HG02938 (cell line): ENCODE measurements at regions not wholly inside any gene's neighbourhood (a gene's known extent, or its start where the extent isn't known, plus 50 kb on each side); places are given as distances from the start of the nearest gene placed in this dataset.
"Not testable (repeated sequence)": the region's sequence is repeated elsewhere in the genome, so short reads cannot be mapped to it uniquely, and the experiment has no call there.

ENCODE experiments used
- ATAC-seq: cut with Tn5 transposase; IDR thresholded peaks from one replicate; pipeline ENCODE4 v1.9.1; 2021; ENCODE audit warnings: mild to moderate bottlenecking, moderate library complexity; ENCODE audit not compliant: unreplicated experiment

DNA sequence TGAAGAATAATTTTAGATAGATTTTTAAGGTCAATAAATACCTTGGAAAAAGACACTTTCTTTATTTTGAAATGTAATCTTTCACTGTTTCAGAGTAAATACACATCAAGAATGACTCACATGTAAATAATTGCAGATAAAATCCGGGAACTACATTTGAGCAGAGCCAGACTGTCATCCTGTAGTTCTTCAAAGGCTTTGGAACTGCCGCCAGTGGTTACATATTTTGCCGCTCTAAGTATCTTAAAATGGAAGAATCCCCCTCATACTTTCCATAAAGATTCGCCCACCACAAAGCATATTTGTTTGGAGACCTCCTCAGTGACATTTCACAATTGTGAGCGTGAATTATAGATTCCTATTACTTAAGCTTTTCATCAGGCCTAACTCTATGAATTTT lies 607.8 kb upstream of the ZFP42 start:
- ATAC-seq = no peak

DNA sequence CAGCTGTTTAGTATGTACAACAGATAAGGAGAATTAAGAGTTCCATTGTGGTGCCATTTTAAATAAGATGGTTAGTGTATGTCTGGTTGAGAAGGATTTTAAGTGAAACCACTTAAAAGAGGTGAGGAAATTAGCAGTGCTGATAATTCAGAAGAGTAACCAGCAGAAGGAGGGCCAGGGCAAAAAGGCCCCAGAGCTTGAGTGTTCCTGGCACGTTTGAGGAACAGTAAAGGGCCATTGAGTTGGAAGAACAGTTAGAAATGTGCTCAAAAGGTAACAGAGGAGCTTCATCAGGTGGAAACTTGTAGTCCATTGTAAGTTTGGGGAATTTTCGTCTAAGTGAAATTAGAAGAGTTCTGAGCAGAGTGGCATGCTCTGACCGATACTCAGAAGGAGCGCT lies 606.2 kb upstream of the ZFP42 start:
- no peak for ATAC-seq

DNA sequence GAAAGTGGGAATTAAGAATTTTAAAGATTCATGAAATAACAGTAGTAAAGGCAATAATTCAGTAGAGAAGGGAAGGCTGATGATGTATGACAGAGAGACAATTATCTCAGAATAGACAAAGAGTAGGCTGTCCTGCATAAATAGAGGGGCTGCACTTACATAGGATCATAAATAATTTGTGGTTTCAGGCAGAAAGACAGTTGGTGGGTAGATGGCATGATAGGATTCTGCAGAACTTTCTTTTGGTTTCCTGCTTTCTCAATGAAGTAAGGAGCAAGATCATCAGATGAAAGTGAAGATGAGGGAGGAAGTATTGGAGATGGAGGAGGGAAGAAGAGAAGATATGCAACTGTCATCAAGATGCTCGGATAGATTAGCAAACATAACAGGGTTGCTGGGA lies 604.9 kb upstream of the ZFP42 start:
- no peak for ATAC-seq

DNA sequence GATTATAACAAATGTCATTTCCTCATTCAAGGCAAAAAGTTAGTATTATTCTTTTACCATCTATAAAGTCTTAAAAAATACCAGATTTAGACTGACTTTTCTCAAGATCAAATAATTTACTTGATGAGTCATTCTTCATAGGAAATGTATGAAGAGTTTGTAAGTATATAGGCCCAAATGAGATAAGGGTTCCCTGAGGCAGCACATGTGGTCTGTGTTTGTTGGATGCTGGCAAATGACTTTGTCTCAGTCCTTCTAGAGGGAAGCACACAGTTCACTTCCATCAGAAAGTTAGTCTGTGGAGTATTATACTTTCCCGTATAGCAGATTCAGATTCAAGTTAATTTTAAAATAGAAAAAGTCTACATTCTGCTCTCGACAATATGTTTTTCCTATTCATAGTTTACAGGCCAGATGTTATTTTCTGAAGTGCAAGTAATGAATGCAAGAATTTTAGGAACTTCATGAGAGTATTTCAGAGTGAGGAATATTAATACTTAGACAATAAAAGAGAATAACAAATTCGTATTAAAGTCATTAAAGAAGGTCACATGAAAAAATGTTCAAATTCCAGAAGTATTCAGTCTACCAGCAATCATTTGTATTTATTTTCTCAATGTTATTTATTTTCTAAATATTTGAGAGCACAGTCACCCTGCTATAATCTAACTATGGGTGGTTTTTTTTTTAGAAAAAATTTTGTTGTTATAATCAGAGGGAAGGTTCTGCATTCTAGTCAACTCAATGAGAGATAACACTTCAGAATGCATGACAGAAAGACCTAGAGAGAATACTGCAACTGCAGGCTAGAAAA lies 601.8 kb upstream of the ZFP42 start:
- no peak for ATAC-seq

DNA sequence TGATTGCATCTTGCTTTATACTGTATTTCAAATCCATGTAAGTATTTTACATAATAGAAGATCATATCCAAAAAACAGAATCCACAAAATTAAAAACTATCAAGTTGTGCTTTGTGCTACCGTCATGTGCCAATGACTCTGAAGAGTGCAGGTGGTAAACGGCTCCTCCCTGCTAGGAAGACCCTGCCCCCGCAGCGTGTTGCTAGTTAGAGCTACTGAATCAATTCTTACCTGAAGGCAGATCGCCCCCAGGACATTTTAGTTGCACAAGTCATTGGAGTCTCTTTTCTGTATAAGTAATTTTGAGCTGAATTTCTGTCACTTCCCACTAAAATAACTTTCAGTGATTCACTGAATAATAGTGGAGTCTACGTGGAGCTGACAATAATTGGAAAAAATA lies 599.5 kb upstream of the ZFP42 start:
- no peak for ATAC-seq

DNA sequence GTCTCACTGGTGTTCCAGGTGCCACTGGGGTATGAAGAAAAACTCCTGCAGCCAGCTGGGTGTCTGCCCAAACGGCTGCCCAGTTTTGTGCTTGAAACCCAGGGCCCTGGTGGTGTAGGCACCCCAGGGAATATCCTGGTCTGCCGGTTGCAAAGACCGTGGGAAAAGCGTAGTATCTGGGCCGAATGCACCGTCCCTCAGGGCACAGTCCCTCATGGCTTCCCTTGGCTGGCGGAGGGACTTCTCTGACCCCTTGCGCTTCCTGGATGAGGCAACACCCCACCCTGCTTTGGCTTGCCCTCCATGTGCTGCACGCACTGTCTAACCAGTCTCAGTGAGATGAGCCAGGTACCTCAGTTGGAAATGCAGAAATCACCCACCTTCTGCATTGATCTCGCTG lies 587.1 kb upstream of the ZFP42 start:
- ATAC-seq = not testable (repeated sequence)

DNA sequence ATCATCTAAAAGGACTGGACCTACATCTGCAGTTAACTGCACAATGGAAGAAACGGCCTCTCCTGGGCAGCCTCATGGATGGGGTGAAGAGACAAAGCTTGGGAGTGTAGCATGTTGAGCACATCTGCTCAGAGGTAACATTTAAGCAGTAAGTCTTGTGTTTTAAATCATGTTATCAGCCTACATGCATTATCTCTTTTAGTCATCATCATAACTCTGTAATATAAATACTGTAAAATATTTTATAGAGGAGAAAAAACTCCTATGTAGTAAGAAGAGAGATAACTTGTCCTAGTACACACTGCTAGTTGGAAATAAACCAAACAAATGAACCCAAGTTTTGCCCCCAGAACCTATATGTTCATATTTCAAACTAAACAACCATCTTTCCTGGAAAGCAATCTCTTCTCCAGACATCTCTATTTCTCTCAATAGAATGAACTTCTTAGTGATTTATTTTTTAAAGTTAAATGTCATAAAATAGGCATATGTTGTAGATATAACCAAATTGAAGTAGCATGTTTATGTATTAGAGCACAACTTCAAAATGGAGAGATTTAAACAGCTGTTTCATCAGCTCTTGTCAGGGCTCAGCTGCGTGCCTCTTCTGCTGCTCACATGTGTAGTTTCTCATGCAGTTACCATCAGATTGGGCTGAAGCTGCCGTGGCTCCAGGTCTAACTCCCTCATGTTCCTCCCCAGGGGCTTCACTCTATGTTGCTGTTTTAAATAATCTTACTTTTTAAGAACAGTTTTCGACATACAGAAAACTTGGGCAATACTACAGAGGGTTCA lies 581.8 kb upstream of the ZFP42 start:
- ATAC-seq = no peak

DNA sequence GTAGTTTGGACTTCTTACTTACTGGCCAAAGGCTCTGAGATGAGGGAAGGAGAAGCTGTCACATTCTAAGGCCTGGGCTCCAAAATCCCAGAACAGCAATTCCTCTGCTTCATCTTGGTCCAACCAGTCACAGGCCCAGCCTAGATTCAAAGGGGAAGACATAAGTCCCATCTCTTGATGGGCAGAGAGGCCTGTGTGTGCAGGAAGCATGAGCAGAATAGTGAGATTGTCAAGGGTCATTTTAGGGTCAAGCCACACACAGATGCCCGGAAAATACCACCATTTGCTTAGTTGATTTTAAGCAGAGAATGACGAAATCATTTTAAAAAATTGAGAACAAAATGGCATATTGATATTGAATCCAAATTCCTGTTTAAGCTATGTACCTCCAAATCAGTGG lies 580.9 kb upstream of the ZFP42 start:
- ATAC-seq = no peak

DNA sequence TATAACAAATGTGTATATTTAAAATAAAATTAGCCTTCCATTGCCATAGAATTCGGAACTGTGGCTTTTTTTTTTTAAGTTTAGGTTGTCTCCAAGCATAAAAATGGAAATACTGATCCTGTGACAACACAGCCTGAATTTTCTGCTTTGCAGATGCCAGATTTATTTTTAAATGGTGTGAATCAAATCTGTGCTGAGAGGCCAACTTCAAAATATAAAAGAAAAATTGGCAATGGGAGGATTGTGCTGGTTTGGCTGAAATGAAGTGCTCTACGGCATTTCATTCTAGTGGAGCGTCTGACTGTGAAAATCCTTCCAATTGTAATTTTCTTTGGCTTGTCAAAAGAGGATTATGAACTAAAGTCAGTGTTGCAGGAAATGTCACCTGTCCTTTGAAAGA lies 580.3 kb upstream of the ZFP42 start:
- ATAC-seq = no peak

DNA sequence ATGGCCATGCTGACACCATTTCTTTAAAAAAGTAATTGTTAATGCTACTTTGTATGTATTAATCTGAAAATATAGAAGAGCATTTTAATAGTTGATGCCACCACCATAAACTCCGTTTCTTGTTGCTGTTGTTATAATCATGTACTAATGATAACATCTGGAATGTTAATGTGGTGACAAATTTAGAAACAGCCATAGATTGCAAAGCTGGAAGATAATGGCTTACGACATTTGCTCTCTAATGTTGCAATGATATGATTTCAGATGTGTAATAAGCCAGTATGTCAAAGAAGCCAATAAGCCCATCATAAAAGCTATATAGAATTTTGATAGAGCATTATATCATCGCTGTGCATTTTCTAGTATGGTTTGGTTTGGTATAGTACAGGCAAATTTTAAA lies 579.4 kb upstream of the ZFP42 start:
- no peak for ATAC-seq

DNA sequence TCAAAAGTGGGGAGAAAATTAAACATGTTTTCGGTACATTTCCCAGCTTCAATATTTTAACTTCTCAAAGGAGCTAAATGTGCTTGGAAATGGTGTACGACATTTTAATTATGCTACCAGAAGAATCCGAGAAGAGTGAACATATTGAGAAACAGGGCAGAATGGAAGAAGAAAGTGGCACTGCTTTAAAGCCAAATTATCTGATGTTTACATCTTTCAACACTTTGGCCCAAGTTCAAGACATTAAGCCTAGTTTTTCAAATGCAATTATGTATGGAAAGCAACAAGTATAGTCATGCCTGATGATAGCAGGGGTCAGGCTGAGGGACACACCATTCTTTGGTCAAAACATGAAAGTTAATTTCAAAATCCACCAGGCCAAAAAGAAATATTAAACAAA lies 577.9 kb upstream of the ZFP42 start:
- no peak for ATAC-seq

DNA sequence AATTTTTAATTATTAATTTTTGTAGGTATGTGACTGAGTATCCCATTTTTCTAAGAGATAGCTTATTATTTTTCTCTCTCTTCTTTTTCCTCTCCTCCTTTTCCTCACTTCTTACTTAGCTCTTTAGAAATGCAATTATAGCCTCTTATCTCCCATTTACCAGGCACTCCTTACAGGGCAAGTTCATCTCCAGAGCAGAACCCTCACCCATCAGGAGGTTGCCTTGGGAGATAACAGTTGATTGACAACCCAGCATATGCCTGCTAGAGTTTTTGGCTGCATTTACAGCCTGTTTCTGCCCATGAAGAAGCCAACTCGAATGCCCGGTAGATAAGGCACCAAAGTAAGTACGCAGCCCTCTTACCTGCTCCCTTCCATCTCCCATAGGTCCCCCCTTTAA lies 572.9 kb upstream of the ZFP42 start:
- no peak for ATAC-seq

DNA sequence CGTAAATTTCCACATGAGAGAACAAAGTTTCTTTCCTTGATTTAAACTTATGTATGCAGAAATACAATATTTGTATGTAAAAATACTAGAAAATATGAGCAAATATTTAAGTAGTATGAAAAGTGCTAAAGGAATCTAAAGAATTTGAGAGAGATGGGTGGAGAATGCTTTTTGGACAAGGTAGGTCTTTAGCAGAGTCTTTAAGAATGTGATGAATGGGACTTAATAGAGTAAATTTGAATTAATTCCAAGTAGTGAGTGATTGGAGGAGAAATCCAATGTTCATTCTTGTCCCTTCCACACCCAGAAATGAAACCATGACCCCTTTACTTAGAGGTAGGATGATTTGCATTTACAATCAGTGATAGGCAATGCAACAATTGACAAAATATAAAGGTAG lies 570.9 kb upstream of the ZFP42 start:
- ATAC-seq = no peak

DNA sequence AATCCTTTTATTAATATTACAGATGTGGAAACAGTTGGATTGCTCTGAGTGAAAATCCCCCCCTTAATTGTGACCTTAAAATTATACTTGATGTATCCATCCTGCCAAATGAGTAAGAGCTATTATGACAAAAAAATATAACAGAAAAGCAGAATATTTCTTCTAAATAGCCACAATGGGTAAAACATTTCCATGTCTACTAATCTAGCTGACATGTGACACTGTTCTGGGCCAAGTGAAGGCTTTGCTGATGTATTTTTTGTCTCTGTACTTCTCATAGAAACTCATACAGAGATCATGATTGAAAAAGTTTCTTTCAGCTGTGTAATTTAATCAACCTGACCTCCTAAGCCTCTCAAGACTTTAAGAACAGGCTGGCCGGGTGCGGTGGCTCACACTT lies 569.1 kb upstream of the ZFP42 start:
- ATAC-seq = no peak

DNA sequence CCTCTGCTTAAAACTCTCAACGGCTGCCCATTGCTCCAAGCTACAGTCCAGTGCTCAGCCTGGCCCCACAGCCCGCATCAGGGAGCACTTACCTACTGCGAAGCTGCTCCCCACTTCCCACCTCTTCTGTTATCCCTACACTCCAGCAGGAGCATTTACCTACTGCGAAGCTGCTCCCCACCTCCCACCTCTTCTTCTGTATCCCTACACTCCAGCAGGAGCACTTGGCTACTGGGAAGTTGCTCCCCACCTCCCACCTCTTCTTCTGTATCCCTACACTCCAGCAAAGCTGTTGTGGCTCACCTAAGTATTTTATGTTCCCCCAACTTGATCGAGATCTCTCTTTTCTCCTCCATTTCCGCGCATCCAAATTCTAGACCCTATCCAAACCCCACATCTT lies 563.3 kb upstream of the ZFP42 start:
- no peak for ATAC-seq

DNA sequence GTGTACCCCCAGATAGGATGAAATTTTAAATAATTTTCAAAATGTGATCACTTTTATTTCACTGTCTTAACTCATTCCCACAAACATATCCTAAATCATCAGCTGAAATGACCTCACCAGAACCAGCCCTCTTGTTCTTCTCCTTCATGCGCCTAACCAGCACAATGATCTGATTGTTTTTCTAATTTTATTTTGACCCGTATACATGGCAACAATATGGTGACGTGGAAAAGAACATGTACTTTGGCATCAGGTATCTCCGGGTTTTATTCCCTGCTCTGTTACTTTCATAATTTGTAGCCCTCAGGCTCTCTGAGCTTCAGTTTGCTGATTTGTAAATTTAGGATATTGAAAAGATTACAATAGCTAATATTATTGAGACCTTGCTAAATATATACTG lies 562.4 kb upstream of the ZFP42 start:
- no peak for ATAC-seq

DNA sequence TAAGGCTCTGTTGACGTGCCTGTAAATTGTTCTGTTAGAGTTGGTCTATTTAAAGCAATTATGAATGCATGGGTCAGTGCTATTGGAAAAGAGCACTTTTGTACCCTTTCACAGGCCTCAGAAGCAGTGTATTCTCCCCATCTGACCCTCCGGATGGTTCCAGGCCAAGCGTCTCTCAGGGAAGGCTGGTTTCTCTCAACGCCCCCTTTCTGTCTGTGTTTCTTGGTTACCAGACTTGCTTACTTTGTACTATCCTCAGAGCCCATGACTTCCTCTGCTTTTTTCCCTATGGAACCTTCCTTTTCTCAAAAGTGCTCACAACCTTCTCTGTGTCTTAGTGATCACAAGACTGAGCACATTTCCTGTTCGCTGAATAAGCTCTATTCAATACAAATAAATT lies 559.3 kb upstream of the ZFP42 start:
- ATAC-seq = no peak

DNA sequence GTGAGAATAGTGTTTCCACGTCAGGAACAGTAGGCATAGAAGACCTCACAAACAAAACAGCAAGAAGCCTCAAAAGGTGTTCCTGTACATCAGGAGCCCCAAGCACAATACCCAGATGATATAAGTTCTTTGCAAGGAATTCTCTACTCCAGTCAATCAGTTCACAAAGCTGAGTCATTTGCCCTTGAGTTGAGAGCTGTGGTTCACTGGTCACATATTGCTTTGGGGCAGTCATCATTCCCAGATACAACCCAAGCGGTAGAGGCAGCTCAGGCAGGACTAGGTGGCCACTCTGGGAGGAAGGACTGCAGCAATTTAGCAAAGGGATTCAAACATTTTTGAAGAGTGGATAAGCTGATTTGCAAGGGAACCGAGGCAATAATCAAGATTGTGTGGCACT lies 551.5 kb upstream of the ZFP42 start:
- ATAC-seq = no peak

DNA sequence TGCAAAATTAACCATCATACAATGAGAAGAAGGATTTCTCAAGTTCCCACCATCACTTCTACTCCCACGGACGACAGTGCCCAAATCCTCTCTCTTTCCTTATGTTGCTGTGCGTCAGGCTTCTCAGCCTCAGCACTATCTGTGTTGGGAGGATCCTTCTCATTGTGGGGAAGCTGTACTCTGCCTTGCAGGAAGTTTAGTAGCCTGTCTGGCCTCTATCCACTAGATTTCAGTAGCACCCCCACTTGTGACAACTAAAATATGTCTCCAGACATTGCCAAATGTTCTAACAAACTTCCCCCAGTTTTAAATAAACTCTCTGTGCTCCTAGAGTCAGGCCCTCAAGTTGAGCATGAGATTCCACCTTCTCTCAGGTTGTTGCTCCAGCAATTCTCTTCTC lies 545.9 kb upstream of the ZFP42 start:
- no peak for ATAC-seq

DNA sequence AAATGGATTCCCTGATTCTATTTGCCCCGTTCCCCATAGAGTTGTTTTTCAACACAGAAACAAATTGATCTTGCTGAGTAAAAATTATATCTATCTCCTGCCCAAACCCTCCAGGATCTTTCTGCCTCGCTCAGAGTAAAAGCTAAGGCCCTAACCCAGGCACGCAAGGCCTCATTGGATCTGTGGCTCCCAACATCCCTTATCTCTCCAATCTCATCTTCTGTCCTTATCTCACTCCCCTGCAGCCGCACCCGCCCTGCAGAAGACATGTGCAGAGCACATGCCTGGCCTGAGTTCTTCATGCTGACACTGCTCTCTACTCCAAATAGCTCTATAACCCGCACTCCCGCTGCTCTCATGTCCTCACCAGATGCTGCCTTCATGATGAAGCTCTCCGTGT lies 543.8 kb upstream of the ZFP42 start:
- ATAC-seq = no peak

DNA sequence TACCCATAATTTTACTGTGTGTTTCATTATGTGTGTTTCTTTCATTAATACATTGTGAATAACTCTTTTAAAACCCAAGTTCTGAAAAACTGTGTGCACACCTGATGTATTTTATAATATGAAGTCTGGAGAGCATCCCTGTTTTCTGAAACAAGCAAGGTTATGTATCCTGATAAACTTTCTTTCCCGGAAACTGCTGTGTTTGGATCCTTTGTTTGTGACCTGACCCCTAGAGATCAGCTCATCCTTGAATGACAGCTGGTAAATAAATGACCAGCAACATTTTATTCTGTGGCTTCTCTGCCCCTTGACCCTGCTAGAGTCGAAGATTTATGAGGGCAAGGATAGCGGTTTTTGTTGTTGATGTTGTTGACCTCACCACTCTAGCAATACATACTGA lies 535.6 kb upstream of the ZFP42 start:
- ATAC-seq = no peak

DNA sequence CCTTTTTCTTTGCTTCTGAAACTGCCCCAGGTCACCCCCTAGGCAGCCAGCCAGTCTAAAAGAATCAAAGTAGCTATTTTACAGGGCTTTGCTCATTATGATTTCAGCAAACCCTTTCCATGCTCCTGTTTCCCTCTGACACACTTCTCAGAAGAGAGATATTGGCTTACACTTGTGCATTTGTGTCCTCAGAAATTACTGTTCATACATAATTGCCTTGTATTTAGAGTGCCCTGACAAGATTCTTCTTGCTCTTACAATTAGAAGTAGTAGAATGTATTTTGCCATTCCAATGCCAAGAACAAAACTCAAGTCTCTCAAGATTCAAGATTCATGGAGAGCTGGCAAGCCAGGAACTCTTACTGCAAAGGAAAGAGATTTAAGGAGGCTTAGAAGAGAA lies 531.0 kb upstream of the ZFP42 start:
- no peak for ATAC-seq

DNA sequence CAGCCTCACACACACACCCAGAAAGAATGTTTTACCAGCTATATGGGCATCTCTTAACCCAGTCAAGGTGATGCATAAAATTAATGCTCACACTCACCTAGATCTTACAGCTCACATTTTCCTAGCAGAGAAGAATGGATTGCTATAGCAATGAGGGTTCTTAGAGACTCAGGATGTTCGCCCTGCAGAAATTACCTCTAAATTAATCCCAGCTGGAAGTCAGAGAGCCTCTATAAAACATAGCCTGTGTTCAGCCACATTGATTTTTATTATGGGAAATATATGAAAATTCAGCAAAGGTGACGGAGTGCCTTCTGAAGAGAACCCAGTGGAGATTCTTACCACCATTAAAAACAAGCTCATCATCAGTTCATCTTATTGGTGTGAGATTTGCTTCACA lies 528.3 kb upstream of the ZFP42 start:
- no peak for ATAC-seq
